NB4 (cell line): ENCODE measurements at regions not wholly inside any gene's neighbourhood (a gene's known extent, or its start where the extent isn't known, plus 50 kb on each side); places are given as distances from the start of the nearest gene placed in this dataset.

Experiments used
- DNase-seq: peaks from one replicate; pipeline ENCODE4 v3.0.0; 2010; ENCODE audit warnings: low read depth
- H3K4me3 ChIP-seq: one replicate; pipeline ENCODE4 v1.5.1; 2011; ENCODE audit warnings: mild to moderate bottlenecking, low read depth, low read length, moderate library complexity
- CTCF ChIP-seq: IDR thresholded peaks from one replicate; pipeline ENCODE4 v1.5.1; 2012; ENCODE audit warnings: low read depth, low read length
- MYC ChIP-seq: IDR thresholded peaks from 2 replicates; pipeline ENCODE4 v1.6.1; 2011; ENCODE audit warnings: low read depth, low read length
- POLR2A ChIP-seq: IDR thresholded peaks from 2 replicates; pipeline ENCODE4 v1.6.1; 2011; ENCODE audit warnings: mild to moderate bottlenecking; ENCODE audit not compliant: insufficient read length; ENCODE audit errors: extremely low read depth
- TF ChIP-seq, protein P1 (sequence below): IDR thresholded peaks from 2 replicates; pipeline ENCODE4 v1.6.1; 2011; ENCODE audit warnings: low read depth, low read length

DNA sequence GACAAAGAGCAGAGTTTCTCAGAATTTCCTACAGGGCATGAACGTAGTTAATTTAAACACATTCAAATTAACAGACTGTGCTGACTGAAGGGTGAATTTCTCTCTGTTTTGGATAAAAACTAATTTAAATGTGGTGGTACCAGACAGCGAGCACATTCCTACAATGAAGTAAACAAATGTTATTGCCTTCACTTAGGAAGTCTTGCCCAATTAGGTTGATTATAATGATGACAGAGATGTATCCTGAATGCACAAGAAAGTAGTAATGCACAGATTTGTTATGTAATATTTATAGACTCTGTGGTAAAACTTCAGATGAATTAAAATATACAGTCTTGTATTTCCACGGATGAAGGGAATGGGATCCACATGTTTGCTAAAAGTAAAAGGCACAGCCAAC is 507.2 kb downstream of the EPHA4 start:
- H3K4me3 ChIP-seq: no peak overlapping the region
- no peak for TF ChIP-seq CTCF
- TF ChIP-seq POLR2A: no peak
- TF ChIP-seq, protein P1, sequence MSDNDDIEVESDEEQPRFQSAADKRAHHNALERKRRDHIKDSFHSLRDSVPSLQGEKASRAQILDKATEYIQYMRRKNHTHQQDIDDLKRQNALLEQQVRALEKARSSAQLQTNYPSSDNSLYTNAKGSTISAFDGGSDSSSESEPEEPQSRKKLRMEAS: no peak
- no peak for TF ChIP-seq MYC
- DNase-seq: no peak

DNA sequence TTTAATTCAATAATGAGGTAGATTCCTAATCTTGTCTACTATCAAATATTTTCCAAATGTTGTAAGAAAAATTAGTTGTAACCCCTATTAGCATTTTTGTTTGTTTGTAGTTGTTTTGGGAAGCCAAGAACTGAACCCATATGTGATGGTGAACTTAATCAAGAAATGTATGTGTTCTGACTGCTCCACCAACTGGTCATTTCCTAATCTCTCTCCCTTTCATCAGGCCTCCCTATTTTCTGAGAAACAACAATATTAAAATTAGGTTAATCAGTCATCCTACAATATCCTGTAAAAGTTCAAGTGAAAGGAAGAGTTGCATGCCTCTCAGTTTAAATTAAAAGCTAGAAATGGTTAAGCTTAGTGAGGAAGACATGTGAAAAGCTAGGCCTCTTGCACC is 504.0 kb downstream of the EPHA4 start:
- no peak overlapping the region for H3K4me3 ChIP-seq
- TF ChIP-seq, protein P1: no peak
- TF ChIP-seq POLR2A: no peak
- no peak for TF ChIP-seq MYC
- no peak for TF ChIP-seq CTCF
- no peak for DNase-seq

DNA sequence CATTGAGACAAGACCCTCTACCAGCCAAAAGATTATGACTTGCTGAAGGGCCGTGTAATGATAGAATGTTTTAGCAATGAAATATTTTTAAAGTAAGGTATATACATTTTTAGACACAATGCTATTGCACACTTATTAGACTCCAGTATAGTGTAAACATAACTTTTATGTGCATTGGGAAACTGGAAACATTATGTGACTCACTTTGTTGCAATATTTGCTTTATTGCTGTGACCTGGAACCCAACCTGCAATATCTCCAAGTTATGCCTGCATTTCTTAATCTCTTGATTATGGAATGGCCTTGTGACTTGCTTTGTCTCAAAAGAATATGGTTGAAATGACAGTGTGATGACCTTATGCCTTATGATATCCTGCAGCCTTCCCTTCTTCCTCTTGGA is 502.0 kb downstream of the EPHA4 start:
- TF ChIP-seq POLR2A: no peak
- TF ChIP-seq, protein P1: no peak
- TF ChIP-seq CTCF: no peak
- no peak for TF ChIP-seq MYC
- no peak overlapping the region for H3K4me3 ChIP-seq
- DNase-seq: no peak

- H3K4me3 ChIP-seq: no peak overlapping the region
- TF ChIP-seq, protein P1: no peak
- TF ChIP-seq POLR2A (no peak), CTCF (no peak), MYC (no peak)
- DNase-seq: no peak
Measured at GRCh38 chr2:221073326-221074049, 498.6 kb downstream of the EPHA4 start.

DNA sequence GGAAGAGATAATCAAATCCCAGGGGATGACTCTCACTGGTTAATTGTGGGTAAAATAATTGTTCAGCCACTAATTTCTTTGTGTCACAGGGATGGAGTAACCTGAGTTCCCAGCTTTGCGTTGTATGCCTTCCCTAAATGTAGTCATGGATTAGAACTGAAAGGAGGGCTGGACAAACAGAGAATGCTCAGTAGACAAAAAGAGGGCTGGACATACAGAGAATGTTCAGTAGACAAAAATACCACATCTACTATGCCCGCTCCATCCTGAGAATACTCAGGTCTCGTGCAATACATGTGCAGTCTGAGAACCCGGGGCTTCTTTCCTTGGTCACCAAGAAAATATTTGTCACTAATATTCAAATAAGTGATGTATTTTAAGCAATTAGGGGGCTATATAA is 497.9 kb downstream of the EPHA4 start:
- H3K4me3 ChIP-seq: no peak overlapping the region
- no peak for DNase-seq
- TF ChIP-seq, protein P1: no peak
- TF ChIP-seq MYC (no peak), POLR2A (no peak), CTCF (no peak)
